Common myeloid progenitor, CD34-positive (primary cell): ENCODE measurements at regions not wholly inside any gene's neighbourhood (a gene's known extent, or its start where the extent isn't known, plus 50 kb on each side); places are given as distances from the start of the nearest gene placed in this dataset.

Source experiments
- CTCF ChIA-PET: fragments of 350-600 bp; sonication (Branson Sonifier 250); formaldehyde crosslinking; loops from one replicate; lab custom pipeline; 2021; ENCODE audit warnings: antibody characterized with exemption; lab: Charles Lee
- POLR2A ChIA-PET: fragments of 350-600 bp; sonication (Branson Sonifier 250); formaldehyde crosslinking; loops from one replicate; lab custom pipeline; 2021; ENCODE audit warnings: antibody characterized with exemption; lab: Charles Lee
- DNase-seq, 3 donors: peaks; one replicate each; pipeline versions ENCODE4 v3.0.0 to v3.0.0-alpha.2; 2013
- H3K27ac ChIP-seq, 2 experiments: 1 replicate in 1 of 2; 2 replicates in 1 of 2; pipeline ENCODE4 v1.7.0; 2013; ENCODE audit warnings: inconsistent platforms in 2 of 2, low read length in 2 of 2, mild to moderate bottlenecking in 2 of 2, low read depth in 1 of 2, moderate library complexity in 1 of 2; ENCODE audit not compliant: severe bottlenecking in 2 of 2, insufficient read depth in 1 of 2, poor library complexity in 1 of 2
- H3K27me3 ChIP-seq, 5 experiments: replicated peaks in 2 of 5; 1 replicate in 3 of 5; 2 replicates in 2 of 5; pipeline versions ENCODE4 v1.6.1 to v1.7.0; 2013; ENCODE audit warnings: low read length in 4 of 5, mild to moderate bottlenecking in 2 of 5, moderate library complexity in 2 of 5, inconsistent platforms in 1 of 5; ENCODE audit not compliant: insufficient read depth in 5 of 5, control insufficient read depth in 4 of 5
- H3K36me3 ChIP-seq, 4 experiments: 1 replicate in 2 of 4; 2 replicates in 2 of 4; pipeline versions ENCODE4 v1.6.1 to v1.7.0; 2013; ENCODE audit warnings: low read length in 3 of 4, control low read depth in 1 of 4, mild to moderate bottlenecking in 1 of 4; ENCODE audit not compliant: control insufficient read depth in 4 of 4, insufficient read depth in 4 of 4
- H3K4me1 ChIP-seq, 4 experiments: 1 replicate in 3 of 4; 2 replicates in 1 of 4; pipeline versions ENCODE4 v1.6.1 to v1.7.1; 2013; ENCODE audit warnings: low read length in 3 of 4, mild to moderate bottlenecking in 3 of 4, control low read depth in 1 of 4, inconsistent platforms in 1 of 4, moderate library complexity in 1 of 4; ENCODE audit not compliant: control insufficient read depth in 4 of 4, insufficient read depth in 4 of 4; ENCODE audit errors: control extremely low read depth in 1 of 4
- H3K4me3 ChIP-seq, 7 experiments: 1 replicate in 4 of 7; 2 replicates in 3 of 7; pipeline versions ENCODE4 v1.5.1 to v1.7.0; 2013; ENCODE audit warnings: mild to moderate bottlenecking in 7 of 7, low read length in 6 of 7, moderate library complexity in 6 of 7, inconsistent platforms in 2 of 7, low read depth in 2 of 7, control low read depth in 1 of 7; ENCODE audit not compliant: insufficient read depth in 4 of 7, control insufficient read depth in 1 of 7; ENCODE audit errors: extremely low read depth in 1 of 7
- H3K9me3 ChIP-seq, 5 experiments: 1 replicate in 4 of 5; 2 replicates in 1 of 5; pipeline versions ENCODE4 v1.6.1 to v1.7.1; 2013; ENCODE audit warnings: low read length in 4 of 5, mild to moderate bottlenecking in 2 of 5, inconsistent platforms in 1 of 5, low read depth in 1 of 5, moderate library complexity in 1 of 5; ENCODE audit not compliant: control insufficient read depth in 4 of 5, insufficient read depth in 2 of 5; ENCODE audit errors: control extremely low read depth in 1 of 5
- WGBS: methylation state at CpG from one replicate; pipeline ENCODE4 v1.1.5; 2013; ENCODE audit not compliant: insufficient coverage; 5-methylcytosine and 5-hydroxymethylcytosine counted together

DNA sequence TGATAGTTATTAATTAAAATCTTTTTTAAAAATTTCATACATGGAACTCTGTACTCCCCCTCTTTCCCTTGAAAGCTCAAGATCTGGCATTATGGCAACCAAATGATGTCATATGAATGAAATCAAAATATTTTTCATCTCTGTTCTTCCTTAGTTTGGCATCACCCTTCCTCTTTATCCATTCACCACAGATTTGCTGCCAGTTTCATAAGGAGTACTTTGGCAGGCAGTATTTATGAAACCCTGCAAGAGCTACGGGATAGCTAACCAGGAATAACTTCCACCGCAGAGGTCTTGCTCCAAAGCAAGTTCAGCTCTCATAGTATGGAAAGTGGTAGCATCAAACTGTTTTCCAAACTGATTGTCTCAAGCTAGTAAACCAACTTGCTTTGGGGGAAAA is 113.9 kb upstream of the DOK5 start:
- Histone ChIP-seq H3K4me1 (no peaks in the 10 kb centered on the region), H3K9me3 (no peaks in the 10 kb centered on the region), H3K4me3 (no peak overlapping the region), H3K36me3 (no peaks in the 10 kb centered on the region), H3K27ac (no peak overlapping the region), H3K27me3 (peaks cover 0 to 6% (median 0%) of the 10 kb centered on the region in 5 experiments)
- WGBS, result 90% methylated on average over 2 of the region's 2 CpGs
- POLR2A ChIA-PET, result no interaction called here
- CTCF ChIA-PET, result no interaction called here
- DNase-seq, result no peak

DNA sequence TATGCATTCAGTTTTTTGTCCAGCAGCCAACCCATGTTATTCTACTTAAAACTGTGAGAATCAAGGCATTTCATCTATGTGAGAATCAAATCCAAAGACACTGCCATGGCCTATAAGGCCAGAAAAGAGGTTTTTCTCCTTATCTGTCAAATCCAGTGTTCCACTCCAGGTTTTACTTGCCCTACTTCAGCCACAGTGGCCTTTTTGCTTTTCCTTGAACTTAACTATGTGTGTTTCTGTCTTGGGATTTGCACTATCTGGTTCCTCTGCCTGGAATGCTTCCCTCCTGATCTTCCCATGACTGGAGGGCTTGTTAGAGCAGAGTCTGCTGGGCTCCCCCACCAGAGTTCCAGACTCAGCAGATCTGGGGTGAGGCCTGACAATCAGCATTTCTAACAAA is 113.1 kb upstream of the DOK5 start:
- H3K4me1 ChIP-seq, result no peaks in the 10 kb centered on the region
- H3K4me3 ChIP-seq, result no peak overlapping the region
- DNase-seq, result no peak
- H3K27ac ChIP-seq, result no peak overlapping the region
- POLR2A ChIA-PET, result no interaction called here
- CTCF ChIA-PET, result no interaction called here
- H3K36me3 ChIP-seq, result no peaks in the 10 kb centered on the region
- H3K9me3 ChIP-seq, result no peaks in the 10 kb centered on the region
- peaks cover 0 to 2% (median 0%) of the 10 kb centered on the region in 5 experiments for H3K27me3 ChIP-seq

DNA sequence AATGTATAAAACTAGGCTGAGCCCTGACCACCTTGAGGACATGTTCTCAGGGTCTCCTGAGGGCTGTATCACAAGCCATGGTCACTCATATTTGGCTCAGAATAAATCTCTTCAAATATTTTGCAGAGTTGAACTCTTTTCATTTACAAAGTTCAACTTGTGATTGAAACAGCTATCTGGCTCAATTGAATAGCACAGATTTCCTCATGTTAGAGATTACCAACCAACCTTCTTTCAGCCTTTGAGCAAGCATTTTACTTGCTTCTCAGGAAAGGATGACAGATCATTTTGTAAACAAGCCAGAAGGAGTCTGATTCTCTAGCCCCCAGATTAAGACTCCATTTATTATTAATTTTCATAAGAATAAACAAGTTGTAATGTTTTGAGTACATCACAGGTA is 111.0 kb upstream of the DOK5 start:
- Histone ChIP-seq H3K9me3 (no peaks in the 10 kb centered on the region), H3K4me1 (no peaks in the 10 kb centered on the region), H3K4me3 (no peak overlapping the region), H3K27ac (no peak overlapping the region), H3K27me3 (peaks cover 0 to 2% (median 0%) of the 10 kb centered on the region in 5 experiments), H3K36me3 (no peaks in the 10 kb centered on the region)
- ChIA-PET POLR2A (no interaction called here), CTCF (no interaction called here)
- no peak for DNase-seq

GRCh38 chr20:54364919-54365318 is 110.5 kb upstream of the DOK5 start:
- 100% methylated on average over 3 of the region's 6 CpGs for WGBS
- Histone ChIP-seq H3K4me3 (no peak overlapping the region), H3K27me3 (peaks cover 0 to 2% (median 0%) of the 10 kb centered on the region in 5 experiments), H3K36me3 (no peaks in the 10 kb centered on the region), H3K4me1 (no peaks in the 10 kb centered on the region), H3K9me3 (no peaks in the 10 kb centered on the region), H3K27ac (no peak overlapping the region)
- ChIA-PET CTCF (no interaction called here), POLR2A (no interaction called here)
- DNase-seq, result no peak

DNA sequence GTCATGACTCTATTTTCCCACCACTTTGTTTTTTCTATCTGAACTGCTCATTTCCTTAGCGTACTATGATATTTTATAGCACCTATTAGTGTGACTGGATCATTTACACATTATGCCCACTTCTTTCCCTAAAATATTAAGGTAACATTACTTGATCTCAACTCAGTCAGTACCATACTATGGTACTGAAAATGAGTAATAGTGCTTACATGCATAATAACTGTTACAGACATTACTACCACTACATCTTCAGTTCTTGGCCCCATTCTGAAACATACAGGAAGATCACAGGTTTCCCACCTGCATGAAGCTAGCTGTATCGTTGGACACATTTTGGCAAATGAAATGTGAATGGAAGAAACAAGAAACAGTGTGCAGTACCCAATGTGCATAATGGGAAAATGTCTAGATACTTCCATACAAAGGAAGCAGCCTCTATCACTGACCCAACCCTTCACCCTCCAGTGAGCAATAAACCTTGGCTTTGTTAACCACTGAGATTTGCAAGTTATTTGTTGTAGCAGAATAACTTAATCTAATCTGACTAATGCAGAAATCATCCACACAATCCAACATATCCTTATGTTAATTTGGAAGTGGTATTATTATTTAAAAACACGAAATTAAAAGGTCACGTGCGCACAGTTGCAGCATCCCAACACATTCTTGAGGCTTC is 108.6 kb upstream of the DOK5 start:
- Histone ChIP-seq H3K9me3 (no peaks in the 10 kb centered on the region), H3K4me3 (no peak overlapping the region), H3K27ac (no peak overlapping the region), H3K4me1 (no peaks in the 10 kb centered on the region), H3K36me3 (no peaks in the 10 kb centered on the region), H3K27me3 (peaks cover 0 to 2% (median 0%) of the 10 kb centered on the region in 5 experiments)
- ChIA-PET CTCF (no interaction called here), POLR2A (no interaction called here)
- WGBS, result 100% methylated on average over 1 of the region's 5 CpGs
- DNase-seq, result no peak

DNA sequence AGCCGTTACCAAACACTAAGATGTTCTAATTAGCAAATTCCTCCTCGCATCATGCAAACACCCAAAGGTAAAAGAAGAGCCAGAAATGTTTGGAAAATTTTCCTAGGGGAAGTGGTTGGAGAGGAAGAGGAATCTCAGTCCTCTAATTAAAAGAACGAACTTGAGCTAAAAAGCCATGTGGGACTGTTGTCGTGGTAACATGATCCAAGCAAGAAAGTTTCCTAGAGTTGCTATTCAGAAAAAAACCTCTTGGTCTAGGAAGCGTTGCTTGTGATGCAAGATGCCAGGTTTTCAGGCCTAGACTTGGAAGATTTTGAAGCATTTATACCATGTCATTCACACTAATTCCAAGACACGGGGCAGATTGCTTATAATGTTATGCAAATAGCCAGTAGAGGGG is 106.8 kb upstream of the DOK5 start:
- no peak for DNase-seq
- CTCF ChIA-PET, result no interaction called here

GRCh38 chr20:54372313-54372712 is 103.1 kb upstream of the DOK5 start:
- ChIA-PET CTCF (no interaction called here), POLR2A (interaction anchor here (0.5 kb wide), 1 partner anchor 957 kb away, joined by 4 read pairs; no protein-coding TSS in a partner anchor)
- H3K36me3 ChIP-seq, result no peaks in the 10 kb centered on the region
- peaks cover 0 to 2% (median 0%) of the 10 kb centered on the region in 5 experiments for H3K9me3 ChIP-seq
- DNase-seq, result no peak
- no peak overlapping the region for H3K27ac ChIP-seq
- no CpG with 5 or more reads among the region's 1 CpG for WGBS
- no peak overlapping the region for H3K4me3 ChIP-seq
- H3K27me3 ChIP-seq, result no peaks in the 10 kb centered on the region
- H3K4me1 ChIP-seq, result no peaks in the 10 kb centered on the region

More for the DNA sequence above, 106.8 kb upstream of the DOK5 start:
- Histone ChIP-seq H3K27me3 (no peaks in the 10 kb centered on the region), H3K4me3 (no peak overlapping the region), H3K4me1 (no peaks in the 10 kb centered on the region), H3K9me3 (peaks cover 0 to 2% (median 0%) of the 10 kb centered on the region in 5 experiments), H3K27ac (no peak overlapping the region), H3K36me3 (no peaks in the 10 kb centered on the region)
- POLR2A ChIA-PET, result no interaction called here
- WGBS, result 74% methylated on average over 2 of the region's 6 CpGs
